GM12864 (cell line): ENCODE measurements at regions not wholly inside any gene's neighbourhood (a gene's known extent, or its start where the extent isn't known, plus 50 kb on each side); places are given as distances from the start of the nearest gene placed in this dataset.

ENCODE experiments used
- DNase-seq: peaks from one replicate; pipeline ENCODE4 v3.0.0-alpha.2; 2011; ENCODE audit warnings: low read depth
- H3K4me3 ChIP-seq: 2 replicates; pipeline ENCODE4 v1.5.1; 2011; ENCODE audit warnings: mild to moderate bottlenecking, low read depth, low read length, control low read depth
- TF ChIP-seq, protein P1 (sequence below): IDR thresholded peaks from 2 replicates; pipeline ENCODE4 v1.5.1; 2011; ENCODE audit warnings: low read depth, mild to moderate bottlenecking, moderate library complexity, low read length, control low read depth, inconsistent platforms; ENCODE audit errors: missing control alignments

DNA sequence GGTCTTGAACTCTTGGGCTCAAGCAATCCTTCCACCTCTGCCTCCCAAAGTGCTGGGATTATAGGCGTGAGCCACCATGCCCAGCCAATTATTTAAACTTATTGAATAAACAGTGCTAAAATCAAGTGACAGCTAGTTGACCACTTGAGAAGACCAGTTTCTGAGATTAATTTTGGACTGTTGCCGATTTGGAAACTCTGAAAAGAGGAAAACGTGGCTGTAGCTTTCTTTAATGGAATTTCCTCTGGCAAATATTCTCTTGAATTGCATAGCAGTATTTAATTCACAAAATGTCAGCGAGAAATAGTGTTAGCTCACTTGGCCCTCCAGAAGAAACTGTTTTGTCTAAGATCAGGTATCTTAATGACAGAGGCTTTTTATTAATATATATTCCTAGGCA is 754.5 kb downstream of the HDGFL1 start:
- TF ChIP-seq, protein P1, sequence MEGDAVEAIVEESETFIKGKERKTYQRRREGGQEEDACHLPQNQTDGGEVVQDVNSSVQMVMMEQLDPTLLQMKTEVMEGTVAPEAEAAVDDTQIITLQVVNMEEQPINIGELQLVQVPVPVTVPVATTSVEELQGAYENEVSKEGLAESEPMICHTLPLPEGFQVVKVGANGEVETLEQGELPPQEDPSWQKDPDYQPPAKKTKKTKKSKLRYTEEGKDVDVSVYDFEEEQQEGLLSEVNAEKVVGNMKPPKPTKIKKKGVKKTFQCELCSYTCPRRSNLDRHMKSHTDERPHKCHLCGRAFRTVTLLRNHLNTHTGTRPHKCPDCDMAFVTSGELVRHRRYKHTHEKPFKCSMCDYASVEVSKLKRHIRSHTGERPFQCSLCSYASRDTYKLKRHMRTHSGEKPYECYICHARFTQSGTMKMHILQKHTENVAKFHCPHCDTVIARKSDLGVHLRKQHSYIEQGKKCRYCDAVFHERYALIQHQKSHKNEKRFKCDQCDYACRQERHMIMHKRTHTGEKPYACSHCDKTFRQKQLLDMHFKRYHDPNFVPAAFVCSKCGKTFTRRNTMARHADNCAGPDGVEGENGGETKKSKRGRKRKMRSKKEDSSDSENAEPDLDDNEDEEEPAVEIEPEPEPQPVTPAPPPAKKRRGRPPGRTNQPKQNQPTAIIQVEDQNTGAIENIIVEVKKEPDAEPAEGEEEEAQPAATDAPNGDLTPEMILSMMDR, result no peak
- no peak for DNase-seq
- no peak overlapping the region for H3K4me3 ChIP-seq

GRCh38 chr6:23325065-23325464 is 755.7 kb downstream of the HDGFL1 start:
- no peak overlapping the region for H3K4me3 ChIP-seq
- DNase-seq, result no peak
- TF ChIP-seq, protein P1, result no peak

GRCh38 chr6:23327621-23328020 is 758.3 kb downstream of the HDGFL1 start:
- no peak overlapping the region for H3K4me3 ChIP-seq
- DNase-seq, result no peak
- TF ChIP-seq, protein P1, result no peak

DNA sequence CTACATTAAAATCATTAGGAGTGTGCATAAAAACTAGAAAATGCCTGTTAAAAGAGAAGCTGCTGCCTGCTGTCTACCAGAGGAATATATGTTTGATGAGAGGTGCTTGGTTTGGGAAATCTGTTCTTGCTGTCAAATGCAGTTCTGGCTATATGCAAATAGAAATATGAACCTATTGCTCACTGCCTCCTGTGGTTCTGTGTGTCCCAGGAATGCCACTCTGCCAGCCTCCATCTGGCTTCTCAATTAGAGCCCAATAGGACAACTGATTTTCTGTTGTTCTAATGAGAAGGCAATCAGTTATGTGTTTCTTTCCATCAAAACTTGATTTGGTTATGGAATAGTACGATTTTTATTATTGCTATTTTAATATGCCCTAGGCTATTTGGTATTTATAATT is 759.7 kb downstream of the HDGFL1 start:
- H3K4me3 ChIP-seq, result no peak overlapping the region
- TF ChIP-seq, protein P1, result no peak
- DNase-seq, result no peak

DNA sequence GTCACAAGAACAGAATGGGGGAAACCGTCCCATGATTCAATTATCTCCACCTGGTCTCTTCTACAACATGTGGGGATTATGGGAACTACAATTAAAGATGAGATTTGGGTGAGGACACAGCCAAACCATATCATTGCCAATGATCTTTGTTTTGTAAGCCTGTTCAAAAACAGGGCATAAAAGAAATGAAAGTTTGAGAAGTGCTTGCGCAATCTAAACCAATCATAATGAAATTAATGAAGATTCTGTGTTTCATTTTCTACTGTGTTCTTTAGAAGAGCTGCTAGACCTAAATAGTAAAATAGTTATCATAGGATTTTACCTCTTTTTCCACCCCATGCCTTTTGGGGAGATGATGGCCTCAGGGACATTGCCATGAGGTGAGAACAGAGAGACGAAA is 761.3 kb downstream of the HDGFL1 start:
- TF ChIP-seq, protein P1, result no peak
- H3K4me3 ChIP-seq, result no peak overlapping the region
- DNase-seq, result no peak

GRCh38 chr6:23334360-23334759 is 765.0 kb downstream of the HDGFL1 start:
- no peak for DNase-seq
- TF ChIP-seq, protein P1, result no peak
- H3K4me3 ChIP-seq, result no peak overlapping the region

DNA sequence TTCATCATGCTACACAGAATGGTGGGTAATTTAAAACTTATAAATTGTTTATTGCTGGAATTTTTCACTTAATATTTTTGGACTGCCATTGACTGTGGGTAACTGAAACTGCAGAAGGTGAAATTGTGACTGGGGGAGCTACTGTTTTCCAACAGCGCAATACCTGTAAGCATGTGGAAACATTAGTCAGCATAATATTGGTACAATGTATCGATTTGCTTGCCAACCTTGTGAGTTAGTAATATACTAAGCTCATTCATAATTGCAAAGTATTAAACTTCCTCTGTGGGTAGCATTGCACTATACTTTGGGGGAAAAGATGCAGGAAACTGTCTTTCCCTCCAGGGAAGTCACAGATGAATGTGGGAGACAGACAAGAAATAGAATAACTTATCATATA is 766.5 kb downstream of the HDGFL1 start:
- DNase-seq, result no peak
- no peak overlapping the region for H3K4me3 ChIP-seq
- TF ChIP-seq, protein P1, result no peak
